ENCODE measurements at regions not wholly inside any gene's neighbourhood (a gene's known extent, or its start where the extent isn't known, plus 50 kb on each side); places are given as distances from the start of the nearest gene placed in this dataset.

DNA sequence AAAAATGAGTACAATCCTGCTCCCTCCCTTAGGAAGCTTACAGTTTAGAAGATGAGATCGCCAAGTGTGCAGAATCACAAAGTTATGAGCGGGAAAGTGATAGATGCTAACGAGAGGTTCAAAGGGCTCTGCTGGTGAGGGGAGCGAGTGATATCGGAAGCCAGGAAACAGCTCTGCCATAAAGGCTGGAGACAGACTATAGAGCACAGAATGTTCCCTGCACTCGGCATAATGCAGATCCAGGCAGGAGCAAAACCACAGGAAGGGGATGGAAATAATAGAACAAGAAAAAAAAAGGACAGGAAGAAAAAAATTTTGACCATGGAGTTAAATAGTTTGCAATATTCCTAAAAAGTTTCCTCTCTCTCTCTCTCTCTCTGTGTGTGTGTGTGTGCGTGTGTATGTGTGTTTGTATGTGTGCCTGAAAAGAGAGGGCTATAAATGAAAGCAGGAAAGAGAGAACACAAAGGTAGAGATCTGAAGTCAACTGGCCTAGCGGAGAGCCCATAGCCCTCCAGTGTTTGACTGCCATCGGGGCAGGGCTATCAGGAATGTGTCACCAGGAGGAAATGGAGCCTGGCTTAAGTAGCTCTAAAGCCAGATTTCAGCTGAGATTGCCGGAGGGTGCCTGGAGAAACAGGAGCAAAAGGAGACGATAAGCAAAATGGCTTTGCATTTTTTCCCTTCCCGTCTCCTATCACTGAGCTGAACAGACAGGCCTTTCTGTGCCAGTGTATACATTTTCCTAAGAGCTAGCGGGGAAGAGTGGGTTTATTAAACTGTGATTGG is 175.8 kb upstream of the LYZL1 start:
- Mint-ChIP-seq H3K4me3 (no peak overlapping the region), H3K27me3 (ENCODE audit: low read depth) (no peaks in the 10 kb centered on the region), H3K9me3 (peaks cover 8% of the 10 kb centered on the region), H3K36me3 (ENCODE audit: low read depth) (peaks cover 6% of the 10 kb centered on the region), H3K27ac (ENCODE audit: unreplicated experiment) (peak overlapping the region; percentile 25), H3K4me1 (peaks cover 31% of the 10 kb centered on the region)
- DNase-seq (ENCODE audit: low read depth, low spot score) = no peak
- TF ChIP-seq, protein P1, sequence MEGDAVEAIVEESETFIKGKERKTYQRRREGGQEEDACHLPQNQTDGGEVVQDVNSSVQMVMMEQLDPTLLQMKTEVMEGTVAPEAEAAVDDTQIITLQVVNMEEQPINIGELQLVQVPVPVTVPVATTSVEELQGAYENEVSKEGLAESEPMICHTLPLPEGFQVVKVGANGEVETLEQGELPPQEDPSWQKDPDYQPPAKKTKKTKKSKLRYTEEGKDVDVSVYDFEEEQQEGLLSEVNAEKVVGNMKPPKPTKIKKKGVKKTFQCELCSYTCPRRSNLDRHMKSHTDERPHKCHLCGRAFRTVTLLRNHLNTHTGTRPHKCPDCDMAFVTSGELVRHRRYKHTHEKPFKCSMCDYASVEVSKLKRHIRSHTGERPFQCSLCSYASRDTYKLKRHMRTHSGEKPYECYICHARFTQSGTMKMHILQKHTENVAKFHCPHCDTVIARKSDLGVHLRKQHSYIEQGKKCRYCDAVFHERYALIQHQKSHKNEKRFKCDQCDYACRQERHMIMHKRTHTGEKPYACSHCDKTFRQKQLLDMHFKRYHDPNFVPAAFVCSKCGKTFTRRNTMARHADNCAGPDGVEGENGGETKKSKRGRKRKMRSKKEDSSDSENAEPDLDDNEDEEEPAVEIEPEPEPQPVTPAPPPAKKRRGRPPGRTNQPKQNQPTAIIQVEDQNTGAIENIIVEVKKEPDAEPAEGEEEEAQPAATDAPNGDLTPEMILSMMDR (conservative IDR thresholded peaks at IDR 0.05) = no peak

DNA sequence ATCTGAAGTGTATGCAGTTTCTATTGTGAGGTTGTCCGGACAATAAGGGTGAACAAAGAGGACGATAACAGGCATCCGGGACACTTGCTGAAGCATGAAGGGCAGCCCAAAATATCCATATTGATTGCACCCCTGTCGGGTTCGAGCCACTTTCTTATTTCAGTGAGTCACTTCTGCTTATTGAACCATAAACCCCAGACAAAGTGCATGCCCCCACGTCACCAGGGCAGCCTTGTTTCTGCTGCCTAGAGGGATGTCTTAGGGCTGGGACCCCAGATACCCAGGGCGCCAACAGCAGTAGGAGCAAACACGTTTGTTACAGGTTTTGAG is 175.3 kb upstream of the LYZL1 start:
- H3K4me3 Mint-ChIP-seq = no peak overlapping the region
- H3K9me3 Mint-ChIP-seq = peaks cover 12% of the 10 kb centered on the region
- H3K27me3 Mint-ChIP-seq (ENCODE audit: low read depth) = no peaks in the 10 kb centered on the region
- peaks cover 6% of the 10 kb centered on the region for H3K36me3 Mint-ChIP-seq (ENCODE audit: low read depth)
- peaks cover 31% of the 10 kb centered on the region for H3K4me1 Mint-ChIP-seq
- TF ChIP-seq, protein P1 (conservative IDR thresholded peaks at IDR 0.05) = no peak
- DNase-seq (ENCODE audit: low read depth, low spot score) = no peak
- H3K27ac Mint-ChIP-seq (ENCODE audit: unreplicated experiment) = peak overlapping the region; percentile 25

DNA sequence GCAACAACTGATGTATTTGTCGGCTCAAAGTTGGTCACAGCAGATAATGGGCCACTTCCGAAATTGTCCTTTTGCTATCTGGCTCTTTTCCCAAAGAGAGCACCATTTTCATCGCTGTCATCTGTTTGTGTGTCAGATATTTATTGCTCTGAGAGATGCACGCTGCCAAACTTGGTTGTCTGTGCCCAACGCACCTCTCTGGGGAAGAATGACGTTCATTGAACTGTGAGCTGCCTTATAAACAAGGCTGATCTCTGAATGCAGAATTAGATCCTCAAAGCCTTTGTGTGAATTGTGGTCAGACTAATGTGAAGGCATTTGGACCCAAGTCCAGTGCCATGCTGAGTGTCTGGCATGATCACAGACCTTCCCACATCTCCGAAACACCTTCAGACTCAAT is 174.7 kb upstream of the LYZL1 start:
- Mint-ChIP-seq H3K27ac (ENCODE audit: unreplicated experiment) (no peak overlapping the region), H3K4me3 (no peak overlapping the region), H3K4me1 (peaks cover 28% of the 10 kb centered on the region), H3K9me3 (peaks cover 16% of the 10 kb centered on the region), H3K27me3 (ENCODE audit: low read depth) (peaks cover 2% of the 10 kb centered on the region), H3K36me3 (ENCODE audit: low read depth) (peaks cover 9% of the 10 kb centered on the region)
- DNase-seq (ENCODE audit: low read depth, low spot score) = no peak
- TF ChIP-seq, protein P1 (conservative IDR thresholded peaks at IDR 0.05) = no peak

DNA sequence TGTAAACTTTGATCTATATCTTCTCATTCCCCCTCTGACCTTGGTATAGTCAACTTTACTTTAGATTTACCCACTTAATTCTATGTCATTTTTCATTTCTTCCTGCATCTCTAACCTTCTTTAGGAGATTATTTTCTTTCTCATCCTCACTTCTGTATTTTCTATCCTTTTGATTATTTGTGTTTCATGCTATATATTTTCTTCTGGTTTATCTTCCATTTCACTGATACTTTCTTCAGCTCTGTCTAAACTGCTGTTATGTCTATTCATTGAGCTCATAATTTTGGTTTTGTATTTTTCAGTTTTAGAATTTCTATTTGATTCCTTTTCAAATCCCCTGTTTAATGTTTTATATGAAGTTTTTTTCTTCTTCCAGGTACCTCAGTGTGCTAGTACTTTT is 171.1 kb upstream of the LYZL1 start:
- no peak overlapping the region for H3K27ac Mint-ChIP-seq (ENCODE audit: unreplicated experiment)
- H3K4me1 Mint-ChIP-seq = peaks cover 20% of the 10 kb centered on the region
- TF ChIP-seq, protein P1 (conservative IDR thresholded peaks at IDR 0.05) = no peak
- peaks cover 9% of the 10 kb centered on the region for H3K36me3 Mint-ChIP-seq (ENCODE audit: low read depth)
- H3K9me3 Mint-ChIP-seq = peaks cover 16% of the 10 kb centered on the region
- H3K27me3 Mint-ChIP-seq (ENCODE audit: low read depth) = peaks cover 2% of the 10 kb centered on the region
- H3K4me3 Mint-ChIP-seq = no peak overlapping the region
- no peak for DNase-seq (ENCODE audit: low read depth, low spot score)

DNA sequence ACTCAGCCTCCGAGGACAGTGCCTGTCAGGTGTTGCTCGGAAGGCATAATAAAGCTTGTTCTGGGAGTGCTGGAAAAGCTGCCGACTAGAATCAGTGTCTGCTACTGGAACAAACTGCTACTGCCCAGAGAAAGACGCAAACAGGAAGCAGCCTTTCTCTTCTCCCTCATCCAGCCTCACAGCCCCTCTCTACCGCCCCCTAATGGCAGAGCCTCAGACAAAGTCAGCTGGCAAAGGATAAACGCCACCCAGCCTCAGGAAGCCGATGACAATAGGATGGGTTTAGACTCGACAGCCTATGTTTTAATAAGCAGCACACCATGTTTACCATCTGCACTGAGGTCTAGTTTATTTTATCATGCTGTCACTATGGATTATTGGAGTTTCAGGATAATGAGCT is 169.5 kb upstream of the LYZL1 start:
- peaks cover 16% of the 10 kb centered on the region for H3K9me3 Mint-ChIP-seq
- peaks cover 9% of the 10 kb centered on the region for H3K36me3 Mint-ChIP-seq (ENCODE audit: low read depth)
- TF ChIP-seq, protein P1 (conservative IDR thresholded peaks at IDR 0.05) = peak; percentile 56
- peaks cover 5% of the 10 kb centered on the region for H3K4me1 Mint-ChIP-seq
- H3K4me3 Mint-ChIP-seq = no peak overlapping the region
- DNase-seq (ENCODE audit: low read depth, low spot score) = peak; percentile 63
- no peak overlapping the region for H3K27ac Mint-ChIP-seq (ENCODE audit: unreplicated experiment)
- H3K27me3 Mint-ChIP-seq (ENCODE audit: low read depth) = peaks cover 2% of the 10 kb centered on the region

Measured in neural crest cell (in vitro differentiated cells).